GM21447 (cell line): ENCODE measurements at regions not wholly inside any gene's neighbourhood (a gene's known extent, or its start where the extent isn't known, plus 50 kb on each side); places are given as distances from the start of the nearest gene placed in this dataset.

Experiments
- ATAC-seq: cut with Tn5 transposase; IDR thresholded peaks from one replicate; pipeline ENCODE4 v1.9.1; 2021; ENCODE audit not compliant: unreplicated experiment

DNA sequence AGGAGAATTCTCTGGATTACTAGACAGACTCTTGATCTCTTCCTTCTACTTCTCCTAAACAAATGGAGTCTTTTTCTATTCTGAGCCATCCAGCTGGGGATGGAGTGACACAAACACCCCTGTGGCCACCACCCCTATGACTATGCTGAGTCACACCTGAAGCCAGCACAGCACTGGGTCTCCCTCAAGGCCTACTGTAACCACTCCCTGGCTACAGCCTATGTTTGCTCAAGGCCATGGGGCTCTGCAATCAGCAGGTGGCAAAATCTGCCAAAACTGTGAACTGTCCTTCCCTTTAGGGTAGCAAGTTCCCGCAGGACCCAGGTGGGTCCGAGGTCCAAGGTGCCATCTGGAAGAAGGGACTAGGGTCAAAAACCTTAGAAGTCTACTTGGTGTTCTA is 132.3 kb downstream of the TINAG start:
- ATAC-seq, result no peak

DNA sequence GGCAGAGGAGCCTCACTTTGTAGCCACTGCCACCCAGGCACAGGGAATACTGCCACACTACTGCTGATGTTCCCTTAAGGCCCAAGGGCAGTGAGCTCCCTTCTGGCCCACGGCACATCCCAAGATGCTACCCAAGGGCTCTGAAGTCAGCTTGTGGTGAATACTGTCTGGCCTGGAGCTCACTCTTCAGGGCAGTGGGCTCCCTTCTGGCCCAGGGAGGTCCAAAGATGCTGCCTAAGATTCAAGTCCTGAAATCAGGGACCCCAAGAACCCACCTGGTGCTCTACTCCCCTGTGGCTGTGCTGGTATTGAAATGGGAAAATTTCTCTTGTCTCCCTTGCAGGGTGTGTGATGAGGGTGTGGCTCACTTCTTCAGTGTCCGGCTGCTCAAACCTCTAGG is 132.8 kb downstream of the TINAG start:
- no peak for ATAC-seq

DNA sequence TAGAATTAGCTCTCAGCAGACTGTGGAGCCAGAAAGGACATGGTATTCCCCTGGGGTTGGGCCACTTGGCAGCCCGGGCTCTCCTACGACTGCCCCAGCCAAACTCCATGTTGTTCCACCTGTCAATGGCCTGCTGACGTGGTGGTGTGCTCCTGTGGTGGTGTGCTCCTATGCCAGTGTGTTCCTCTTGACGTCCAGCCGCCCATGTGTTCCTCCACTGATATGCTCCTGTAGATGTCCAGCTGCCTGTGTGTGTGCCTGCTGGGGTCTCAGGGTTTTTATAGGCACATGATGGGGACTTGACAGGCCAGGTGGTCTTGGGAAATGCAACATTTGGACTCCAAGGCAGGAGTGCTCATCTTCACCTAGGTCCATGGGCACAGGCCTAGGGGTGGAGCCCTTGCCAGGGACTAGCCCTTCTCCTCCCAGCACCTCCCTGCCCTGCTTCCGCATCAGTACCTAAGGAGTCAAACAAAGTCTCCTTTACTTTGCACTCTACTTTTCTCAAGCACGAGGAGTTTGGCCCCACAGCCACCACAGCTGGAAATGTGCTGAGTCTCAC is 133.5 kb downstream of the TINAG start:
- no peak for ATAC-seq

- ATAC-seq, result no peak
Measured at GRCh38 chr6:54445207-54445606, 137.0 kb downstream of the TINAG start.

DNA sequence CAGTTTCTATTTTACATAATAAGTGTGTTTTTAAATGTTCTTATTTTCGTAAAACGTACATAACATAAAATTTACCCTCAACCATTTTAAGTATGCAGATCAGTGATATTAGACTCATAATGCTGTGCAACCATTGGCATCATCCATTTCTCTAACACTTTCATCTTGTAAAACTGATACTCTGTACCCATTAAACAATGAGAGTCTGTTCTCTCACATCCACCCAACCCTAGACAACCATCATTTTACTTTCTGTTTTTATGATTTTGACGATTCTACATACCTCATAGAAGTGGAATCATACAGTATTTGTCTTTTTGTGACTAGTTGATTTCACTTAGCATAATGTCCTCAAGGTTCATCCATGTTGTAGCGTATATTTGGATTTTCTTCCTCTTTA is 140.4 kb downstream of the TINAG start:
- ATAC-seq, result no peak

DNA sequence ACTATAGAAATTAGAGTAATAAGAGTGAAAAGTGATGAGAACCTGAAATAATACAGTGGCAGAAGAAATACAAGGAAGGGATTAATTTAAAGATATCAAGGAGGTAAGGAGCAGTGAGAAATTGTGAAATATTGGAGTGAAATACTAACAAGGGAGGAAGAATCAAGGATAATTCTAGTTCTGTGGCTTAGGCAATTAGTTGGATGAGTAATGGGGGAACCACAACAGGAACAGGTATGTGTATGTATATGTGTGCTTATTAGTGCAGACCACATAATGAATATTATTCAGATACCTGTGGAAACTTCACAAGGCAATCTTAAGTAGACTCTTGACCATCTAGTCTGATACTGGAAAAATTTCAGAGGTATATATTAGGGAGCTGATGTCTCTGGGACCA is 143.3 kb downstream of the TINAG start:
- ATAC-seq, result no peak

DNA sequence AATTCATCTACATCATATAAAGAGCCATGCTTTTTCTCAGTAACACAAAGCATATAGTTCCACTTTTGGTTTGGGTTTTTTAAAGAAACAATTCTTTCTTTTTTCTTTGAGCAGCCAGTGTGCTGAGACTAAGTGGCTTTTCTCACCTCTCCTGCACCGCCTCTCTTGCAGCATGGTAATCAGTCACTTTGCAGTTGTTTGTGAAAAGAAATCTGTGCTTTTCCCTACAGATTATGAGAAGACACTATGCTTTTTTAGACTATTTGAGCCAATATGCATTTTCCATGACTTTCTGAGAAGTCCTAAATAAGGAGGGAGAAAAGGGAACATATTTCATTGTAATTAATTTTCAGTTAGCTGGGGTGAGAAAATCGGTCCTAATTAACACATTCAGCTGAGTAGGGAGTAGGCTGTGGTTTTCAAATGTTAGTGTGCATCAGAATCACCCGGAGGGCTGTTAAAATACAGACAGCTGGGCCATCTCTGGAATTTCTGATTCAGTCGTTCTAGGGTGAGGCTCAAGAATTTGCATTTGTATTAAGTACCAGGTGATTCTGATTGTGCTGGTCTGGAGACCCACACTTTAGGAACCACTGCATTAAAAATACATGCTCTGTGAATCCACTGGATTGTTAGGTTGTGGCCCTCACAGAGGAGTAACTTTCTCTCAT is 155.2 kb downstream of the TINAG start:
- ATAC-seq, result no peak

GRCh38 chr6:54465649-54466300 is 157.5 kb downstream of the TINAG start:
- no peak for ATAC-seq

DNA sequence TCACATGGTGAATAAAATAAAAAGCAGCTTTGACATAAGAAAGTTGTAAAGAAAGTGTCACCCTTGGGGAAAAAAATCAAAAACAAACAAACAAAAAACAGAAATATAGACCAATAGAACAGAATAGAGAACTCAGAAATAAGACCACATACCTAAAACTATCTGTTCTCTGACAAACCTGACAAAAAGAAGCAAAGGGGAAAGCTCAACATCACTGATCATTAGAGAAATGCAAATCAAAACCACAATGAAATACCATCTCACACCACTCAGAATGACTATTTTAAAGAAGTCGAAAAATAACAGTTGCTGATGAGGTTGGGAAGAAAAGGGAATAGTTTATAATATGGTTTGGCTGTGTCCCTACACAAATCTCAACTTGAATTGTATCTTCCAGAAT is 159.1 kb downstream of the TINAG start:
- ATAC-seq, result no peak

DNA sequence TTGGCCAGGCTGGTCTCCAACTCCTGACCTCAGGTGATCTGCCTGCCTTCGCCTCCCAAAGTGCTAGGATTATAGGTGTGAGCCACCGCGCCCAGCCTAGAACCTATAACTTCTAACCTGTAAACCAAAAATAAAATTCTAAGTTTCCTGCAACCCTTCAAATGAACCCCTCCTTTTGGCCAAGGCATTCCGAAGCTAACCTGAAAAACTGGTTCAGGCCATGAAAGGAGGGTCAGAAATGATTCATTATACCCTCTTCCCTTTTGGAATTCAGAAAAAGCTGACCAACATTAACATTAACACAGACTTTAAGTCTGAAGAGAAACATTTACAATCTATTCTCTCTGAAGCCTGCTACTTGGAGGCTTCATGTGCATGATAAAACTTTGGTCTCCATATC is 165.1 kb downstream of the TINAG start:
- no peak for ATAC-seq

DNA sequence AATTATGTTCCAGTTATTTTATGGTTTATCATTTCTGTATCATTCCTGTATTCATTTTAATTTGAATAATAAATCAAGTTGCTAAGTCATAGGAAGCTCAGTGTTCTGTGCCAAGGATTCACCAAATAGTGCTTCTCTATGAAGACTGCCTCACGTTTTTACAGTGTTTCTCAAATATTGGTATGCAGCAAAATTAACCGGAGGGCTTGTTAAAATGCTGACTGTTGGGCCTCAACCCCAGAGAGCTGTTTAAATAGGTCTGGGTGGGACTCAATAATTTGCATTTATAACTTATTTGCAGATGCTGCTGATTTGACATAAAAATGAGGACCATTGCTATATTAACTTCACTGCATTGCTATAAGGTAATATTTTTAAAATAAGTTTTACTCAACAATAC is 166.7 kb downstream of the TINAG start:
- no peak for ATAC-seq

DNA sequence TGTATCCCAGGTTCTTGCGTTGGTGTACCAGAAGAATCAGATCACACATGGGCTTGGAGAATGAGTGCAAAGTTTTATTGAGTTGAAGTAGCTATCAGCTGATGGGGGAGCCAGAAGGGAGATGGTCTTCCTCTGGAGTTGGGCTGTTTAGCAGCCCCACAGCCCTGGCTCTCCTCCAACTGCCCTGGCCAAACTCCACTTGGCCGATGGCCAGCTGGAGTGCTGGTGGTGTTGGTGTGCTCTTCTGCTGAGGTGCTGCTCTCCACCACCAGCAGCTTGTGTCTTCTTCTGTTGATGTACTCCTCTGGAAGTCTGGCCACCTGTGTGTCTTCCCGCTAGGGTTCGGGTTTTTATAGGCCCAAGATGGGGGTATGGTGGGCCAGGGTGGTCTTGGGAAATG is 172.8 kb downstream of the TINAG start:
- no peak for ATAC-seq

- ATAC-seq, result no peak
Measured at GRCh38 chr6:54491431-54491830, 183.2 kb downstream of the TINAG start.

DNA sequence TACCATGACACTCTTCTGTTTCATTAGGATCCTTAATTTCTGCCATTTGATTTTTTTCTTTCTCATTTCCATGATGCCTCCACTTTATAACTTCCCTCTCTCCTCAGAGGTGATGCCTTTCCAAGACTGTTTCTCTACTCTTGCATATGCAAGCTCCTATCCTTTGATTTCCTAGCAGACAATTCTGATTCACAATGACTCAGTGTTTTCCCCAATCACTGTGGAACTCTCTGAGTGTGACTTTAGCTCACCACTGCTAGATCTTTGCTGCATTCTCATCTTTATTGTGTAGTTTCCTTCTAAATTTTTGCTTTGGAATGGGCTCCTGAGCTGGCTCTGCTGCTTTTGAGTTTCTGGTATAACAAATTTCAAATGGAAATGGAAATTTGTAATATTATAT is 184.9 kb downstream of the TINAG start:
- no peak for ATAC-seq

DNA sequence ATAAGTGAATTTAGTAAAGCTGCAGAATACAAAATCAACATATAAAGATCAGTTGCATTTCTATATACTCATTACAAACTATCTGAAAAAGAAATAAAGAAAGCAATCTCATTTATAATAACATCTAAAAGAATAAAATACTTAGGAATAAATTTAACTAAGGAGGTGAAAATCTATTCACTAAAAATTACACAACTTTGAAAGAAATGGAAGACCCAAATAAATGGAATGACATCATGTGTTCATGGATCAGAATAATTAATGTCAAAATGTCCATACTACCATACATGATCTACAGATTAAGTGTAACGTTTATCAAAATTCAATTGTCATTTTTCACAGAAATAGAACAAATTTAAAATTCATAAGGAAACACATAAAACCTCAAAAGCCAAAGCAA is 194.9 kb downstream of the TINAG start:
- no peak for ATAC-seq

DNA sequence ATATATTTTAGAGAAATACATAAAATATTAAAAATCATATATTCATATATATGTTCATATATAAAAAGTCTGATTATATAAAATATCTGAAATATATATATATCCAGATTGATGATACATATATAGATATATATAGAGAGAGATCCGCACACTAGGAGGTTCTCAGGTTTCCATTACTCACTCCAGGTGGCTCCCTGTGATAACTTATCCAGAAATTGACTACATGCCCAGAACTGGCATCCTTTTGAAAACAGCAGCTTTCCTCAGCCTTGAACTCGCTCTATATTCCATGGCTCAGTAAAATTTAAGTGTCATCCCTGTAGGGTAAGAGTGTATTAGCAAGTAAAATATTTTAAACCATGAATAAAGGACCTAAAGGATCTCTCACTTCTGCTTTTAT is 206.8 kb downstream of the TINAG start:
- ATAC-seq, result no peak

DNA sequence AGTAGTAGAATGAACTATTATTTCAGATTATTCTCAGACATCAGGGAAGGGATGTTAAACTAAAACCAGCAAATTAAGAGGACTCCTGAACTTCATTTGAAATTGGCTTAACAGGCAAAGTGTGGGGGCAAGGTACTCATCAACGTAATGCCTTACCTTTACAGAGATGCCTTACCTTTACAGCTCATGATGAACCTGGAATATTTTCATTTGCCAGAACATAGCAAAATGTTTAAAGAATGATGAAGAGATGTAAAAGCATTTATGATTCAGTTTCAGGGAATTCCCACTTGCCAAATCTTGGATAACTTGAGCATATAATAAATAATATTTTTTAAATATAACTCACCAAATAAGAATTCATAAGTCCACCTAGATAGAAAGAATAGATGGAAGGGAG is 207.5 kb downstream of the TINAG start:
- ATAC-seq, result no peak

DNA sequence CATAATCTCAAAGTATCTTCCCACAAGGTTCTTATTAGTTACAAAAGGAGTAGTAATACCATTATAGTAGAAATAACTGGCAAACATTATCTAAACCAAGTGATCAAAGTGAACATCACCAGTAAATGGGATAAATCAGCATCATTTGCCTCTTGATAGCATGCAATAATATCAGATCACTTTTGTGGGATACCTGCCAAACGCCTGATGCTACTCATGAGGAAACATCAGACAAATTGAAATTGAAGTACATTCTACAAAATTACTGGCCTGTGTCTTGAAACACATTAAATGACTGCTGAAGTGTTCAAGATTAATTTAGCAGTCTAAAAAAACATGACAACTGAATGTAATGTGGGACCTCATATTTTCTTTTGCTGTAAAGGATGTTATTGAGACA is 208.1 kb downstream of the TINAG start:
- ATAC-seq, result no peak

DNA sequence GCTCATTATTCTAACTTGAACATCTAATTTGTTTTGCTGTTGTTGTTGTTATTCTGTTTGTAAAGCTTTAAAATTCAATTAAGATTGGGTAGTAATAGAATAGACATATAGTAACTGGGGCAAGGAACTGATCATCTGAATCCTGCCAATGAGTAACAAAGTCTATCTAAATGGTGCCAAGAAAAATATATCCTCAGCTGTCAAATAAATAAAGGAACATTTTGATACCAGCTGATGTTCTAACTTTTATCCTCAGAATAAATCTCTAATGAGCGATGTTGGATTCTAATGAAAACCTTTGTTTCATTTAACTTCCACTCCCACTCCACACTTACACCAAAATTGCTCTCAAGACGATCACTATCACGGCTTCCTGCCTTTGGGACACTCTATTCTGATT is 210.9 kb downstream of the TINAG start:
- no peak for ATAC-seq

- ATAC-seq, result no peak
Measured at GRCh38 chr6:54525731-54526130, 217.5 kb downstream of the TINAG start.

DNA sequence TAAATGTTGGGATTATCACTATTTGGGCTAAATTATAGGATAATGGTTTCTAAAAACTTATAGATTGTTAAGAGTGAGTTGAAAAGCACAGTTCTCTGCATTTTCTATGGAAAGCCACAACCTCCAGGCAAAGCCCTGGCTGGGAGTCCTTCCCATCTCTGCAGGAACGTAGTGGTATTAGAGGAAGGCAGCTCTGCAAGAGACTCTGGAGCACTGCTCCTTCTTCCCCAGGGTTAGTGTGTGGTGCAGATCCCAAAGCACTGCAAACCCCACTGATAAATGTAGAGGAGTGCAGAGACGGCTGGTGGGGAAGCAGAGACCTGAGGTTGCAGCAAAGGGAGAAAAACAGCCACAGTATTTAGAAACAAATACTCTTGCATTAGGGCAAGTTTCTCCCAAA is 225.3 kb downstream of the TINAG start:
- no peak for ATAC-seq

- ATAC-seq, result no peak
Measured at GRCh38 chr6:54535568-54535967, 227.3 kb downstream of the TINAG start.

- ATAC-seq, result no peak
Measured at GRCh38 chr6:54541541-54541940, 233.3 kb downstream of the TINAG start.
